SK-N-MC (cell line): ENCODE measurements at regions not wholly inside any gene's neighbourhood (a gene's known extent, or its start where the extent isn't known, plus 50 kb on each side); places are given as distances from the start of the nearest gene placed in this dataset.

Experiments used
- EZH2 ChIP-seq: fragments of 200-600 bp; sonication (generic); IDR thresholded peaks from one replicate; pipeline ENCODE4 v1.6.1; 2017; ENCODE audit warnings: antibody characterized with exemption
- FOXP2 ChIP-seq: optimal IDR thresholded peaks from 2 replicates; pipeline ENCODE3; 2011; ENCODE audit warnings: mild to moderate bottlenecking, moderate library complexity; ENCODE audit not compliant: insufficient read depth; ENCODE audit errors: extremely low read length, control extremely low read depth
- POLR2AphosphoS5 ChIP-seq: IDR thresholded peaks from 2 replicates; pipeline ENCODE4 v1.6.1; 2012; ENCODE audit warnings: mild to moderate bottlenecking, low read depth, low read length, borderline replicate concordance

GRCh38 chr14:98958632-98959031, 313.4 kb downstream of the BCL11B start:
- TF ChIP-seq POLR2AphosphoS5: no peak
- TF ChIP-seq EZH2: no peak
- no peak for TF ChIP-seq FOXP2
